PC-9 (cell line): ENCODE measurements at regions not wholly inside any gene's neighbourhood (a gene's known extent, or its start where the extent isn't known, plus 50 kb on each side); places are given as distances from the start of the nearest gene placed in this dataset.
"Not testable (repeated sequence)": the region's sequence is repeated elsewhere in the genome, so short reads cannot be mapped to it uniquely, and the experiment has no call there.

Experiments used
- BruUV-seq: library from RNA; stranded (reverse); fragments of 400-500 nt; replicated peaks from 2 replicates; lab custom pipeline; 2021; lab: Mats Ljungman, UMichigan
- CTCF ChIA-PET: fragments of 300-600 bp; sonication (Branson Sonifier 250); formaldehyde crosslinking; loops from one replicate; lab custom pipeline; 2022; ENCODE audit warnings: antibody characterized with exemption; lab: Charles Lee
- POLR2A ChIA-PET: fragments of 300-600 bp; sonication (Branson Sonifier 250); formaldehyde crosslinking; loops from one replicate; lab custom pipeline; 2022; ENCODE audit warnings: antibody characterized with exemption; ENCODE audit not compliant: unreplicated experiment; lab: Charles Lee
- DNase-seq, 2 experiments: peaks; one replicate each; pipeline versions ENCODE4 v3.0.0 to v3.0.0-alpha.2; 2015 to 2022; ENCODE audit warnings: mixed read lengths in 1 of 2
- H2AFZ ChIP-seq: fragments of 200-600 bp; sonication (generic); 2 replicates; pipeline ENCODE4 v1.8.1; 2017; ENCODE audit warnings: antibody characterized with exemption
- H3F3A ChIP-seq: fragments of 200-600 bp; sonication (generic); 2 replicates; pipeline ENCODE4 v1.8.1; 2017; ENCODE audit warnings: antibody characterized with exemption, mild to moderate bottlenecking, low read depth; ENCODE audit not compliant: insufficient read depth
- H3K27ac ChIP-seq: fragments of 200-600 bp; sonication (generic); 2 replicates; pipeline ENCODE4 v1.6.1; 2016; ENCODE audit warnings: mixed run types
- H3K27me3 ChIP-seq: fragments of 200-600 bp; sonication (generic); 2 replicates; pipeline ENCODE4 v1.6.1; 2016; ENCODE audit warnings: low read depth, mixed run types; ENCODE audit not compliant: insufficient read depth
- H3K36me3 ChIP-seq: fragments of 200-600 bp; sonication (generic); 2 replicates; pipeline ENCODE4 v1.6.1; 2016; ENCODE audit warnings: low read depth, mixed run types
- H3K4me1 ChIP-seq: fragments of 200-600 bp; sonication (generic); replicated peaks from 2 replicates; pipeline ENCODE4 v1.6.1; 2016; ENCODE audit warnings: mixed run types; ENCODE audit not compliant: insufficient read depth
- H3K4me2 ChIP-seq: fragments of 200-600 bp; sonication (generic); 2 replicates; pipeline ENCODE4 v1.6.1; 2017; ENCODE audit warnings: mixed run types
- H3K4me3 ChIP-seq: fragments of 200-600 bp; sonication (generic); 2 replicates; pipeline ENCODE4 v1.6.1; 2016; ENCODE audit warnings: mixed run types
- H3K79me2 ChIP-seq: fragments of 200-600 bp; sonication (generic); 2 replicates; pipeline ENCODE4 v1.6.1; 2017; ENCODE audit warnings: low read depth, mixed run types
- H3K9me2 ChIP-seq: fragments of 200-600 bp; sonication (generic); 2 replicates; pipeline ENCODE4 v1.8.1; 2017; ENCODE audit warnings: mild to moderate bottlenecking; ENCODE audit not compliant: insufficient read depth
- H3K9me3 ChIP-seq: fragments of 200-600 bp; sonication (generic); 2 replicates; pipeline ENCODE4 v1.8.1; 2016; ENCODE audit warnings: low read depth; ENCODE audit not compliant: insufficient read depth
- H4K20me1 ChIP-seq: fragments of 200-600 bp; sonication (generic); 2 replicates; pipeline ENCODE4 v1.8.1; 2017; ENCODE audit not compliant: insufficient read depth
- CTCF ChIP-seq: fragments of 200-600 bp; sonication (generic); conservative IDR thresholded peaks from 2 replicates; pipeline ENCODE4 v1.6.1; 2017; ENCODE audit warnings: mixed run types, antibody characterized with exemption, mild to moderate bottlenecking, moderate library complexity
- EZH2 ChIP-seq: fragments of 200-600 bp; sonication (generic); IDR thresholded peaks from 2 replicates; pipeline ENCODE4 v1.8.0; 2017; ENCODE audit warnings: antibody characterized with exemption, low read depth
- intact Hi-C: fragments of 100-400 bp; cut with micrococcal nuclease; formaldehyde crosslinking; loops from one replicate; pipeline ENCODE4 v1.10.0; 2022; ENCODE audit not compliant: unreplicated experiment

GRCh38 chr6:115165912-115166311 is 823.1 kb upstream of the HS3ST5 start:
- H2AFZ ChIP-seq, H3K9me3 ChIP-seq, H3K4me3 ChIP-seq, H3K36me3 ChIP-seq, H3K4me1 ChIP-seq, CTCF ChIA-PET, H3K27ac ChIP-seq, DNase-seq, H3K9me2 ChIP-seq, POLR2A ChIA-PET, intact Hi-C loops, H3K27me3 ChIP-seq, BruUV-seq, H4K20me1 ChIP-seq, H3K79me2 ChIP-seq, H3F3A ChIP-seq, H3K4me2 ChIP-seq: not testable (repeated sequence)
- TF ChIP-seq CTCF, result 0 out of 2 replicates have a peak, but pooled peaks have one; percentile 26

GRCh38 chr6:115159733-115160132 is 816.9 kb upstream of the HS3ST5 start:
- intact Hi-C loops, result no loop called here
- Histone ChIP-seq H3K27me3 (no peaks in the 10 kb centered on the region), H3K4me2 (no peak overlapping the region), H2AFZ (no peak overlapping the region), H3K9me2 (no peaks in the 10 kb centered on the region), H3K9me3 (no peaks in the 10 kb centered on the region), H3F3A (no peaks in the 10 kb centered on the region), H3K79me2 (no peaks in the 10 kb centered on the region), H4K20me1 (no peaks in the 10 kb centered on the region), H3K36me3 (no peaks in the 10 kb centered on the region), H3K27ac (no peak overlapping the region), H3K4me3 (no peak overlapping the region), H3K4me1 (no peaks in the 10 kb centered on the region)
- TF ChIP-seq EZH2 (no peak), CTCF (no peak)
- DNase-seq, result no peak
- no TSS peak for BruUV-seq
- ChIA-PET POLR2A (no interaction called here), CTCF (no interaction called here)

GRCh38 chr6:115137910-115138309 is 795.1 kb upstream of the HS3ST5 start:
- BruUV-seq, result no TSS peak
- no peaks in the 10 kb centered on the region for H3F3A ChIP-seq
- no peaks in the 10 kb centered on the region for H4K20me1 ChIP-seq
- no peak overlapping the region for H3K4me3 ChIP-seq
- H3K4me1 ChIP-seq, result no peaks in the 10 kb centered on the region
- no peaks in the 10 kb centered on the region for H3K79me2 ChIP-seq
- no peaks in the 10 kb centered on the region for H3K9me3 ChIP-seq
- no peak for DNase-seq
- no peak overlapping the region for H3K4me2 ChIP-seq
- TF ChIP-seq EZH2 (no peak), CTCF (no peak)
- ChIA-PET POLR2A (no interaction called here), CTCF (no interaction called here)
- H3K27ac ChIP-seq, result no peak overlapping the region
- no peaks in the 10 kb centered on the region for H3K36me3 ChIP-seq
- no peaks in the 10 kb centered on the region for H3K9me2 ChIP-seq
- no peaks in the 10 kb centered on the region for H3K27me3 ChIP-seq
- intact Hi-C loops, result no loop called here
- H2AFZ ChIP-seq, result no peak overlapping the region
